ENCODE measurements at regions not wholly inside any gene's neighbourhood (a gene's known extent, or its start where the extent isn't known, plus 50 kb on each side); places are given as distances from the start of the nearest gene placed in this dataset.

GRCh38 chr2:217116610-217117009, 256.7 kb upstream of the TNP1 start:
- in situ Hi-C loops (cut with HindIII; ENCODE audit: low pct_unique_long_range_greater_than_20kb, low sequenced_read_pairs) = no loop called here
- Histone ChIP-seq H3K27ac (ENCODE audit: low read length) (no peak overlapping the region), H3K27me3 (ENCODE audit: control insufficient read depth, insufficient read depth, low read length) (no peaks in the 10 kb centered on the region), H3K4me1 (ENCODE audit: control insufficient read depth, insufficient read depth, low read length) (no peaks in the 10 kb centered on the region), H3K36me3 (ENCODE audit: control insufficient read depth, insufficient read depth, low read length) (no peaks in the 10 kb centered on the region), H3K9me3 (ENCODE audit: control insufficient read depth, insufficient read depth, low read depth, low read length) (no peaks in the 10 kb centered on the region), H3K4me3 (ENCODE audit: low read depth in 2 of 2, low read length in 2 of 2) (no peak overlapping the region)
- TF ChIP-seq SIN3A (IDR thresholded peaks at IDR 0.05; ENCODE audit: borderline replicate concordance, insufficient read depth, low read depth, low read length) (no peak), POLR2AphosphoS5 (IDR thresholded peaks at IDR 0.05; ENCODE audit: low read depth, low read length) (no peak), REST (IDR thresholded peaks at IDR 0.05; ENCODE audit: insufficient read depth in 1 of 2, low read depth in 2 of 2, low read length in 1 of 2) (no peak), TCF7L2 (IDR thresholded peaks at IDR 0.05; ENCODE audit: low read depth, low read length) (no peak), CTCF (IDR thresholded peaks at IDR 0.05) (no peak)
- ChIA-PET CTCF (no interaction called here), POLR2A (no interaction called here)
- intact Hi-C loops (cut with micrococcal nuclease; ENCODE audit: unreplicated experiment) = no loop called here
- DNase-seq (ENCODE audit: low read depth, low spot score) (no peak), ATAC-seq (no peak)
- no TSS peak for BruUV-seq (replicated peaks)

- no peak for TF ChIP-seq CTCF (IDR thresholded peaks at IDR 0.05)
- no peak for TF ChIP-seq POLR2AphosphoS5 (IDR thresholded peaks at IDR 0.05; ENCODE audit: low read depth, low read length)
- TF ChIP-seq REST (IDR thresholded peaks at IDR 0.05; ENCODE audit: insufficient read depth in 1 of 2, low read depth in 2 of 2, low read length in 1 of 2) = no peak
- no peak for TF ChIP-seq SIN3A (IDR thresholded peaks at IDR 0.05; ENCODE audit: borderline replicate concordance, insufficient read depth, low read depth, low read length)
- no peak for TF ChIP-seq TCF7L2 (IDR thresholded peaks at IDR 0.05; ENCODE audit: low read depth, low read length)
- no TSS peak for BruUV-seq (replicated peaks)
- in situ Hi-C loops (cut with HindIII; ENCODE audit: low pct_unique_long_range_greater_than_20kb, low sequenced_read_pairs) (no loop called here), intact Hi-C loops (cut with micrococcal nuclease; ENCODE audit: unreplicated experiment) (no loop called here)
- ATAC-seq = no peak
- H3K27me3 ChIP-seq (ENCODE audit: control insufficient read depth, insufficient read depth, low read length) = no peaks in the 10 kb centered on the region; the same call in 1 of the 2 replicates
- H3K4me3 ChIP-seq (ENCODE audit: low read depth in 2 of 2, low read length in 2 of 2) = no peak overlapping the region
- no peak overlapping the region for H3K27ac ChIP-seq (ENCODE audit: low read length)
- no peaks in the 10 kb centered on the region for H3K9me3 ChIP-seq (ENCODE audit: control insufficient read depth, insufficient read depth, low read depth, low read length)
- DNase-seq (ENCODE audit: low read depth, low spot score) = no peak
- POLR2A ChIA-PET = no interaction called here
- CTCF ChIA-PET = no interaction called here
- H3K36me3 ChIP-seq (ENCODE audit: control insufficient read depth, insufficient read depth, low read length) = no peaks in the 10 kb centered on the region
- H3K4me1 ChIP-seq (ENCODE audit: control insufficient read depth, insufficient read depth, low read length) = no peaks in the 10 kb centered on the region
Observed at GRCh38 chr2:217114117-217114516, 254.3 kb upstream of the TNP1 start.

Data from Panc1 (cell line).